Neuronal stem cell (in vitro differentiated cells): ENCODE measurements at regions not wholly inside any gene's neighbourhood (a gene's known extent, or its start where the extent isn't known, plus 50 kb on each side); places are given as distances from the start of the nearest gene placed in this dataset.

ENCODE experiments used
- DNase-seq: peaks from one replicate; pipeline ENCODE4 v3.0.0-alpha.2; 2013; ENCODE audit warnings: low spot score
- H2AFZ ChIP-seq: one replicate; pipeline ENCODE4 v1.6.1; 2013; ENCODE audit warnings: mild to moderate bottlenecking, low read length, inconsistent platforms
- H2AK5ac ChIP-seq: 2 replicates; pipeline ENCODE4 v1.6.1; 2013; ENCODE audit warnings: low read depth, mild to moderate bottlenecking, inconsistent platforms, low read length, moderate library complexity, mixed read lengths
- H2BK120ac ChIP-seq: 2 replicates; pipeline ENCODE4 v1.6.1; 2013; ENCODE audit warnings: low read depth, mild to moderate bottlenecking, inconsistent platforms, low read length, moderate library complexity, mixed read lengths
- H2BK12ac ChIP-seq: one replicate; pipeline ENCODE4 v1.6.1; 2013; ENCODE audit warnings: low read length, inconsistent platforms
- H2BK15ac ChIP-seq: 2 replicates; pipeline ENCODE4 v1.6.1; 2013; ENCODE audit warnings: mild to moderate bottlenecking, low read length, inconsistent platforms, mixed read lengths
- H2BK5ac ChIP-seq: one replicate; pipeline ENCODE4 v1.6.1; 2013; ENCODE audit warnings: inconsistent platforms, mild to moderate bottlenecking, low read length, moderate library complexity
- H3K14ac ChIP-seq: one replicate; pipeline ENCODE4 v1.6.1; 2013; ENCODE audit warnings: low read length, inconsistent platforms
- H3K18ac ChIP-seq: 2 replicates; pipeline ENCODE4 v1.6.1; 2013; ENCODE audit warnings: low read length, inconsistent platforms
- H3K23ac ChIP-seq: 2 replicates; pipeline ENCODE4 v1.6.1; 2013; ENCODE audit warnings: low read depth, mild to moderate bottlenecking, mixed read lengths, low read length, inconsistent platforms; ENCODE audit not compliant: poor library complexity
- H3K27ac ChIP-seq: replicated peaks from 3 replicates; pipeline ENCODE4 v1.5.1; 2013; ENCODE audit warnings: low read length, inconsistent platforms
- H3K27me3 ChIP-seq, 3 experiments: 2 replicates each; pipeline ENCODE4 v1.6.1; 2013; ENCODE audit warnings: low read length in 3 of 3, mild to moderate bottlenecking in 2 of 3, inconsistent platforms in 1 of 3, low read depth in 1 of 3, mixed read lengths in 1 of 3, moderate library complexity in 1 of 3; ENCODE audit not compliant: control insufficient read depth in 3 of 3, insufficient read depth in 3 of 3
- H3K36me3 ChIP-seq, 2 donors: replicated peaks in 1 of 2; 2 replicates each; pipeline ENCODE4 v1.6.1; 2013; ENCODE audit warnings: low read length in 2 of 2; ENCODE audit not compliant: control insufficient read depth in 2 of 2, insufficient read depth in 2 of 2
- H3K4ac ChIP-seq: 2 replicates; pipeline ENCODE4 v1.6.1; 2013; ENCODE audit warnings: inconsistent platforms, mild to moderate bottlenecking, low read length, moderate library complexity
- H3K4me1 ChIP-seq, 2 donors: 1 replicate in 1 of 2; 2 replicates in 1 of 2; pipeline ENCODE4 v1.6.1; 2013; ENCODE audit warnings: low read length in 2 of 2, low read depth in 1 of 2; ENCODE audit not compliant: control insufficient read depth in 2 of 2, insufficient read depth in 1 of 2
- H3K4me2 ChIP-seq: one replicate; pipeline ENCODE4 v1.6.1; 2013; ENCODE audit warnings: mild to moderate bottlenecking, low read length, inconsistent platforms; ENCODE audit not compliant: insufficient read depth, poor library complexity, severe bottlenecking
- H3K4me3 ChIP-seq, 2 donors: 2 replicates each; pipeline ENCODE4 v1.5.1; 2013; ENCODE audit warnings: low read length in 2 of 2, mild to moderate bottlenecking in 2 of 2, inconsistent platforms in 1 of 2, moderate library complexity in 1 of 2
- H3K79me1 ChIP-seq: one replicate; pipeline ENCODE4 v1.6.1; 2013; ENCODE audit warnings: low read depth, mild to moderate bottlenecking, inconsistent platforms, low read length, moderate library complexity
- H3K9ac ChIP-seq: one replicate; pipeline ENCODE4 v1.6.1; 2013; ENCODE audit warnings: mild to moderate bottlenecking, low read depth, low read length, inconsistent platforms; ENCODE audit not compliant: poor library complexity
- H3K9me3 ChIP-seq, 2 donors: replicated peaks in 1 of 2; 2 replicates each; pipeline versions ENCODE3 to v1.6.1; 2013; ENCODE audit warnings: low read length in 2 of 2, mild to moderate bottlenecking in 2 of 2, inconsistent platforms in 1 of 2, low read depth in 1 of 2, mixed read lengths in 1 of 2, moderate library complexity in 1 of 2; ENCODE audit not compliant: control insufficient read depth in 2 of 2, insufficient read depth in 1 of 2
- H4K8ac ChIP-seq: one replicate; pipeline ENCODE4 v1.6.1; 2013; ENCODE audit warnings: low read depth, mild to moderate bottlenecking, inconsistent platforms, low read length, moderate library complexity
- H4K91ac ChIP-seq: one replicate; pipeline ENCODE4 v1.6.1; 2013; ENCODE audit warnings: low read length, low read depth, mild to moderate bottlenecking, inconsistent platforms; ENCODE audit not compliant: poor library complexity
- WGBS, 2 donors: extraction: QIAGEN DNeasy Blood & Tissue Kit; methylation state at CpG; one replicate each; pipeline ENCODE4 v1.1.7; 2013; ENCODE audit warnings: missing lambda C conversion rate in 2 of 2, mixed read lengths in 1 of 2; ENCODE audit not compliant: insufficient read length in 2 of 2, insufficient replicate concordance in 1 of 2; ENCODE audit errors: extremely low coverage in 2 of 2; 5-methylcytosine and 5-hydroxymethylcytosine counted together

DNA sequence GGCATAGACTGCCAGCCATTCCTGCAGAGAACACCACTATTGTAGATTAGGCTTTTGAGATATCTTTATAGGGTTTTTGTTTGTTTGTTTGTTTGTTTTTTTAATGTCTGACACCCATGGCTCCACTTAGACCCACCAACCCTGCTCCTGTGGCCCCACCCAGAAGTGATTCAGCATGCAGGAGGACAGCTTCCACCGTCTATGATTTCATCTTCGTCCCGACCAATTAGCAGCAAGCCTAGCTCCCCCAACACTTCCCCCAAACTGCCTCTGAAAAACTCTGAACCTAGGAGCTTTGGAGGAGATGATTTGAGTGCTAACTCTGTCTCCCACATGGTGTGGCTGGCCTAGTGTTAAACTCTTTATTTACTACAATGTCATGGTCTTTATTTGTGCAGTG, 108.3 kb upstream of the RXFP2 start:
- Histone ChIP-seq H2BK15ac (no peak overlapping the region), H3K9me3 (no peaks in the 10 kb centered on the region), H2BK5ac (no peak overlapping the region), H2AFZ (no peak overlapping the region), H2BK12ac (no peak overlapping the region), H3K36me3 (no peaks in the 10 kb centered on the region), H3K14ac (no peak overlapping the region), H4K91ac (no peak overlapping the region), H3K23ac (no peak overlapping the region), H3K27me3 (no peaks in the 10 kb centered on the region), H2AK5ac (no peak overlapping the region), H3K4ac (no peak overlapping the region), H4K8ac (no peak overlapping the region), H3K9ac (no peak overlapping the region), H3K18ac (no peak overlapping the region), H3K79me1 (no peaks in the 10 kb centered on the region), H3K4me2 (no peak overlapping the region), H3K27ac (no peak overlapping the region), H3K4me1 (no peaks in the 10 kb centered on the region), H2BK120ac (no peak overlapping the region), H3K4me3 (no peak overlapping the region)
- no peak for DNase-seq
- no CpG with 5 or more reads among the region's 3 CpGs for WGBS, 2 donors

DNA sequence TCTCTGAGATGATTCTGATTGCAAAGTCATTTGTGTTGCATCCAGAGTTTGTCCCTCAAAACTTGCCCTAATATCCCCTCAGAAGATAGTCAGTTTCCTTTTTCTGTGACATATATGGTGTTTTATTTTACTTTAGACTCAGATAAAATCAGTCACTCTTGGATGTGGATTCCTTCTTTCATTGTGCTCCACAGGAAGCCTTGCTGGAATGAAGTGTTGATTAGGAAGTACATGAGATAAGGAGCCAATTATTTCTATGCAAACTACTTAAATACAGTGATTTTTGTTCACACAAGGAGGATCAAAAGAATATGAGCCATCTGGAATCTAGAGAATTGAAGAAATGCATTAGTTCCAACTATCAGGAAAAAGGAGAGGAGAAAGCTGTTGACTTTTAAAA, 107.6 kb upstream of the RXFP2 start:
- Histone ChIP-seq H2BK5ac (no peak overlapping the region), H3K23ac (no peak overlapping the region), H3K4me2 (no peak overlapping the region), H3K27ac (no peak overlapping the region), H3K18ac (no peak overlapping the region), H3K4ac (no peak overlapping the region), H4K91ac (no peak overlapping the region), H3K9me3 (no peaks in the 10 kb centered on the region), H3K14ac (no peak overlapping the region), H2BK120ac (no peak overlapping the region), H3K27me3 (no peaks in the 10 kb centered on the region), H2AK5ac (no peak overlapping the region), H3K4me1 (no peaks in the 10 kb centered on the region), H4K8ac (no peak overlapping the region), H2BK12ac (no peak overlapping the region), H3K9ac (no peak overlapping the region), H3K36me3 (no peaks in the 10 kb centered on the region), H3K4me3 (no peak overlapping the region), H2AFZ (no peak overlapping the region), H3K79me1 (no peaks in the 10 kb centered on the region), H2BK15ac (no peak overlapping the region)
- no peak for DNase-seq

DNA sequence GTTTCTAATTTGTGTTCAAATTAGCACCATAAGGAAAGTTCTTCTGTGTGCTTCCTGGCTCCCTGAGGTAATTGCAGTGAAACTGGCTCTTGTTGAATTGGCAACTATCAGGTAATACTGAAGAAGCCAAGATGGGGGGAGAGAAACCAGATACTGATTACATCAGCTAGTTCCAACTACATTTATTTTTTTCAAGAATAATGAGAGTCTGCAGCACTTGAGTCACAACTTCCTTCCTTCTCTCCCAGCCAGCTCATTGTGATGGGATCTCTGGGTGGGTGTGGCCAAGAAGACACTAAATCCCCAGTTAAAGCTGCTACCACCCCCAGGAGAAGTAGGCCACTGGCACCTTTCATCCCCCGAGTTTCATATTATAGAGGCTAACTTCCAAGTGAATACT, 100.7 kb upstream of the RXFP2 start:
- no peak overlapping the region for H3K4me3 ChIP-seq
- H4K91ac ChIP-seq: no peak overlapping the region
- no peak for DNase-seq
- H3K27ac ChIP-seq: no peak overlapping the region
- no peak overlapping the region for H2BK15ac ChIP-seq
- no peak overlapping the region for H2BK120ac ChIP-seq
- H2BK12ac ChIP-seq: no peak overlapping the region
- H3K36me3 ChIP-seq: no peaks in the 10 kb centered on the region
- H3K4me2 ChIP-seq: no peak overlapping the region
- WGBS, 2 donors: no CpG with 5 or more reads among the region's 1 CpG
- no peak overlapping the region for H3K4ac ChIP-seq
- H3K4me1 ChIP-seq: no peaks in the 10 kb centered on the region
- no peak overlapping the region for H3K23ac ChIP-seq
- H2BK5ac ChIP-seq: no peak overlapping the region
- no peak overlapping the region for H3K14ac ChIP-seq
- H3K18ac ChIP-seq: no peak overlapping the region
- H2AFZ ChIP-seq: no peak overlapping the region
- H3K9ac ChIP-seq: no peak overlapping the region
- no peaks in the 10 kb centered on the region for H3K27me3 ChIP-seq
- H4K8ac ChIP-seq: no peak overlapping the region
- H3K79me1 ChIP-seq: no peaks in the 10 kb centered on the region
- no peaks in the 10 kb centered on the region for H3K9me3 ChIP-seq
- no peak overlapping the region for H2AK5ac ChIP-seq

DNA sequence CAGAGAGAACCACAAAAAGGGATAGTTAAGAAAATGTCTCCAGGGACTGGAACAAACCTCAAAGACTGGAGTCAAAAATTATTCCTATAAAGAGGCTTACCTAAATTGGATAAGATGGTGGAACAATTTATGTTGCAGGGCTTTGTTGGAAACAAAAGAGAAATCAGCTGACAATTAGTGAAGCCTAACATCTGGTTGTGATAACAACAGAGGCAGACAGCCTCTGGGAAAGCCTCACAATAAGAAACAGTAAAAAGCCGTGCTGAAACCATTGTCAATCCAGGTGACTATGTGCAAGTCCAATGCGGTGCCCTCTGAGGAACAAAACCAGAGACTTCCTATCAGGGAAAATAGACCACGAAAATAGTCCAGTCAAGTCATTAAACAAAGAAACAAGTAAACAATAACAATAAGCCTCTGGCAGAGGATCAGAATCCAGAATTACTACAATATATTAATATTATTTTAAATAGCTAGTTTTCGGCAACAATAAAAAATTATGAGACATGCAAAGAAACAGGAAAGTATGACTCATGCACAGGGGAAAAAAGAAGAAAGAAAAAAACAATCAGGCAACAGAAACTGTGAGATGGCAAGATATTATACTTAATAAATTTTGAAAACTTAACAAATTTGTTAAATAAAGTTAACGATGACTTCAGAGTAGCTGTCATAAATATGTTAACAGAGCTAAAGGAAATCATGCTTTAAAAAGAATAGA, 99.7 kb upstream of the RXFP2 start:
- no peak overlapping the region for H3K4me3 ChIP-seq
- no peaks in the 10 kb centered on the region for H3K36me3 ChIP-seq
- H3K27ac ChIP-seq: no peak overlapping the region
- no peak overlapping the region for H2AFZ ChIP-seq
- no peak overlapping the region for H3K4ac ChIP-seq
- no peak overlapping the region for H3K4me2 ChIP-seq
- no CpG with 5 or more reads among the region's 5 CpGs for WGBS, 2 donors
- H3K9me3 ChIP-seq: no peaks in the 10 kb centered on the region
- no peak overlapping the region for H3K23ac ChIP-seq
- H2BK120ac ChIP-seq: no peak overlapping the region
- H3K27me3 ChIP-seq: no peaks in the 10 kb centered on the region
- no peak overlapping the region for H3K9ac ChIP-seq
- no peaks in the 10 kb centered on the region for H3K4me1 ChIP-seq
- no peak overlapping the region for H4K8ac ChIP-seq
- H2BK15ac ChIP-seq: no peak overlapping the region
- no peak overlapping the region for H3K18ac ChIP-seq
- no peak overlapping the region for H2AK5ac ChIP-seq
- H3K79me1 ChIP-seq: no peaks in the 10 kb centered on the region
- no peak overlapping the region for H2BK5ac ChIP-seq
- H2BK12ac ChIP-seq: no peak overlapping the region
- H4K91ac ChIP-seq: no peak overlapping the region
- H3K14ac ChIP-seq: no peak overlapping the region
- DNase-seq: no peak
